HG03025 (cell line): ENCODE measurements at regions not wholly inside any gene's neighbourhood (a gene's known extent, or its start where the extent isn't known, plus 50 kb on each side); places are given as distances from the start of the nearest gene placed in this dataset.
"Not testable (repeated sequence)": the region's sequence is repeated elsewhere in the genome, so short reads cannot be mapped to it uniquely, and the experiment has no call there.

Source experiments
- ATAC-seq: cut with Tn5 transposase; IDR thresholded peaks from one replicate; pipeline ENCODE4 v1.9.1; 2021; ENCODE audit warnings: mild to moderate bottlenecking, moderate library complexity; ENCODE audit not compliant: unreplicated experiment, low FRiP score

GRCh38 chr4:131339137-131339536 lies 1810.0 kb upstream of the PCDH10 start:
- no peak for ATAC-seq

GRCh38 chr4:131344761-131345160 lies 1804.3 kb upstream of the PCDH10 start:
- ATAC-seq = no peak

GRCh38 chr4:131347816-131348215 lies 1801.3 kb upstream of the PCDH10 start:
- no peak for ATAC-seq

- peak; percentile 96 for ATAC-seq
These were observed 1800.8 kb upstream of the PCDH10 start for GRCh38 chr4:131348263-131348662.

- not testable (repeated sequence) for ATAC-seq
These were observed 1796.7 kb upstream of the PCDH10 start for GRCh38 chr4:131352371-131352770.

- no peak for ATAC-seq
These were observed 1782.4 kb upstream of the PCDH10 start for GRCh38 chr4:131366714-131367113.

GRCh38 chr4:131367441-131367840 lies 1781.7 kb upstream of the PCDH10 start:
- no peak for ATAC-seq

GRCh38 chr4:131370846-131371245 lies 1778.2 kb upstream of the PCDH10 start:
- no peak for ATAC-seq

GRCh38 chr4:131381055-131381454 lies 1768.0 kb upstream of the PCDH10 start:
- no peak for ATAC-seq

- ATAC-seq = no peak
These were observed 1766.3 kb upstream of the PCDH10 start for GRCh38 chr4:131382839-131383238.

GRCh38 chr4:131388277-131388676 lies 1760.8 kb upstream of the PCDH10 start:
- no peak for ATAC-seq

GRCh38 chr4:131408102-131408501 lies 1741.0 kb upstream of the PCDH10 start:
- no peak for ATAC-seq

- no peak for ATAC-seq
These were observed 1737.7 kb upstream of the PCDH10 start for GRCh38 chr4:131411393-131411792.

GRCh38 chr4:131419147-131419546 lies 1729.9 kb upstream of the PCDH10 start:
- ATAC-seq = no peak

GRCh38 chr4:131426023-131426758 lies 1722.9 kb upstream of the PCDH10 start:
- ATAC-seq = no peak

- ATAC-seq = no peak
These were observed 1722.1 kb upstream of the PCDH10 start for GRCh38 chr4:131427000-131427399.

- ATAC-seq = no peak
These were observed 1718.8 kb upstream of the PCDH10 start for GRCh38 chr4:131430302-131430701.

GRCh38 chr4:131441004-131441688 lies 1707.9 kb upstream of the PCDH10 start:
- no peak for ATAC-seq

GRCh38 chr4:131447883-131448282 lies 1701.2 kb upstream of the PCDH10 start:
- no peak for ATAC-seq

GRCh38 chr4:131450572-131451209 lies 1698.4 kb upstream of the PCDH10 start:
- ATAC-seq = no peak

GRCh38 chr4:131459430-131460101 lies 1689.5 kb upstream of the PCDH10 start:
- no peak for ATAC-seq
